Thymus (tissue), 11 donors: ENCODE measurements at regions not wholly inside any gene's neighbourhood (a gene's known extent, or its start where the extent isn't known, plus 50 kb on each side); places are given as distances from the start of the nearest gene placed in this dataset.
"Not testable (repeated sequence)": the region's sequence is repeated elsewhere in the genome, so short reads cannot be mapped to it uniquely, and the experiment has no call there.

Source experiments
- DNase-seq, 9 donors: peaks; one replicate each; pipeline ENCODE4 v3.0.0-alpha.2; 2013; ENCODE audit warnings: low spot score in 9 of 9, low read depth in 6 of 9, missing footprints in 1 of 9
- H3K27ac ChIP-seq, 2 donors: one replicate each; pipeline ENCODE4 v1.5.1; 2013; ENCODE audit warnings: control low read depth in 1 of 2, low read depth in 1 of 2, low read length in 1 of 2, mild to moderate bottlenecking in 1 of 2, moderate library complexity in 1 of 2
- H3K27me3 ChIP-seq, 2 donors: one replicate each; pipeline ENCODE4 v1.5.1; 2013; ENCODE audit warnings: low read length in 1 of 2; ENCODE audit not compliant: control insufficient read depth in 2 of 2, insufficient read depth in 1 of 2
- H3K36me3 ChIP-seq, 2 donors: one replicate each; pipeline ENCODE4 v1.5.1; 2013; ENCODE audit warnings: low read length in 1 of 2, mild to moderate bottlenecking in 1 of 2, moderate library complexity in 1 of 2; ENCODE audit not compliant: control insufficient read depth in 2 of 2, insufficient read depth in 2 of 2
- H3K4me1 ChIP-seq, 2 donors: one replicate each; pipeline ENCODE4 v1.5.1; 2013; ENCODE audit warnings: low read length in 2 of 2; ENCODE audit not compliant: control insufficient read depth in 2 of 2, insufficient read depth in 2 of 2
- H3K4me3 ChIP-seq, 2 donors: one replicate each; pipeline ENCODE4 v1.5.1; 2013; ENCODE audit warnings: low read length in 2 of 2, control low read depth in 1 of 2, mild to moderate bottlenecking in 1 of 2
- H3K9me3 ChIP-seq, 2 donors: one replicate each; pipeline ENCODE4 v1.5.1; 2013; ENCODE audit warnings: low read length in 1 of 2, mild to moderate bottlenecking in 1 of 2; ENCODE audit not compliant: control insufficient read depth in 2 of 2, insufficient read depth in 1 of 2
- WGBS: extraction: QIAGEN DNeasy Blood & Tissue Kit; methylation state at CpG from one replicate; pipeline ENCODE4 v1.1.7; 2013; 5-methylcytosine and 5-hydroxymethylcytosine counted together
- donor health status: healthy.

DNA sequence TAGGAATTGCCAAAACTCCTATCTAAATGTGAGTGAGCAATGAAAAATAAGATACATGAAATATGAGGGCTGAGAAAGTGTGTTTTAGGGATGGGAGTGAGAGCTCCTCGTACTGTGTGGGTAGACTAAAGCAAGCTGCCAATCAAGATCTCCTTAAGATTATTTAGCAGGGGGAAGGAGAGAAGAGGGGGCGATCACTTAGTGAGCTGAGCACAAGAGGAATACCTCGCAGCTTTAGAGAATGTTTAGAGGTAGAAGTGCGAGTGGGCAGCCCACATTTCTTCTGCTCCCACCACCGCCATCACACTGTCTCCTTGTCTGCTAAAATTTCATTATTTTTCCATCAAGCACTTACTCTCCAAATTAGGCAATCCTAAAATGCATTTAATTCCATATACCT lies 312.6 kb downstream of the ALDH8A1 start:
- H3K27me3 ChIP-seq, result no peaks in the 10 kb centered on the region
- H3K36me3 ChIP-seq, result no peaks in the 10 kb centered on the region
- 92% methylated on average over 5 of the region's 5 CpGs for WGBS
- H3K4me1 ChIP-seq, result peaks cover 0 to 15% of the 10 kb centered on the region in 2 donors
- DNase-seq, result no peak
- no peak overlapping the region for H3K27ac ChIP-seq
- H3K4me3 ChIP-seq, result no peak overlapping the region
- H3K9me3 ChIP-seq, result no peaks in the 10 kb centered on the region

DNA sequence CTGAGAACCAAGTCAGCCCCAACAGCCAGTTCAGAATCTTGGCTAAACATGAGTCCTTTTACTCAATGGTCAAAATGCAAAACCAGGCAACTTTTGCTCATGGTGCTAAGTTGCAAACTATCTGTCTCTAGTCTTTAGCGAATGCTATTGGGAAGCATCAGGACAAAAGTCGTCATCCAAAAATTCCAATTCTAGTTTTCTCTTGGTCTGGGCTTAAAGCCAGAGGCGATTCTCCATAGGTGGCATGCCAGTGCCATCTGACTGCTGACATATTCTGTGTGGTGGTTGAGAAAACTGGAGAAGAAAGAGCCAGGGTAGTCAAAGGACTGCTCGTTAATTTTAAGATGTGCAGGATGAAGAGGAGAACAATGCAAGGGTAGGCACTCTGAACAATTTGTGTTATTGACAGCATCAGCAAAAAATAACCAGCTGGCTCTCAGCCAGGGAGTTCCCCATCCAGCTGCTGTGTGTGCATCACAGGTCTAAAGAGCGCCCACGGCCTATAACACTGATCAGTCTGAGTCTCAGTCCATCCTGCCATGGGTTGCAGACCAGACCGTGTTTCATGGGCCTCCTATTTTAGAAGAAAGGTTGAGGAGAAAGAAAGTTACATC lies 313.6 kb downstream of the ALDH8A1 start:
- Histone ChIP-seq H3K36me3 (no peaks in the 10 kb centered on the region), H3K27ac (no peak overlapping the region), H3K4me3 (no peak overlapping the region), H3K4me1 (peaks cover 0 to 15% of the 10 kb centered on the region in 2 donors), H3K27me3 (peaks cover 0 to 2% of the 10 kb centered on the region in 2 donors), H3K9me3 (no peaks in the 10 kb centered on the region)
- 95% methylated on average over 7 of the region's 7 CpGs for WGBS
- DNase-seq, result peak in 1 of 9 donors; percentile 22

DNA sequence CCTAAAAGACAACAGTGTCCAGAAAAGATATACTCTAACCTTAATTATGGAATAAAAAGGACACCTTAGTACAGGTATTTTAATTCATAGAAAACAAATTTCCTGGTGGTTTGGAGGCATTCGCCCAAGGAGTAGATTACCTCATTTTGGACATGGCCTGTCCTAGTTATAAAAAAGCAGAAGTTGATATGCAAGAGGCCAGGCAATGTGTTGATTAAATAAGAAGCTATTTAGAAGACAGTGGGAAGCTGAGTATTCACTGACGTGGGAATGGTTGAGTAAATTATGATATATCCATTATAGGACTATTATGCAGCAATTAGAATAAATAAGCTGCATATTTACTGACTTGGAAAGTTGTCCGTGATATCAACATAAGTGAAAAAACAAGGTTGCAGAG lies 314.9 kb downstream of the ALDH8A1 start:
- H3K9me3 ChIP-seq, result no peaks in the 10 kb centered on the region
- H3K36me3 ChIP-seq, result no peaks in the 10 kb centered on the region
- peaks cover 0 to 13% of the 10 kb centered on the region in 2 donors for H3K4me1 ChIP-seq
- no peak overlapping the region for H3K4me3 ChIP-seq
- WGBS, result 96% methylated on average over 3 of the region's 3 CpGs
- H3K27ac ChIP-seq, result no peak overlapping the region
- peaks cover 0 to 2% of the 10 kb centered on the region in 2 donors for H3K27me3 ChIP-seq
- no peak for DNase-seq

DNA sequence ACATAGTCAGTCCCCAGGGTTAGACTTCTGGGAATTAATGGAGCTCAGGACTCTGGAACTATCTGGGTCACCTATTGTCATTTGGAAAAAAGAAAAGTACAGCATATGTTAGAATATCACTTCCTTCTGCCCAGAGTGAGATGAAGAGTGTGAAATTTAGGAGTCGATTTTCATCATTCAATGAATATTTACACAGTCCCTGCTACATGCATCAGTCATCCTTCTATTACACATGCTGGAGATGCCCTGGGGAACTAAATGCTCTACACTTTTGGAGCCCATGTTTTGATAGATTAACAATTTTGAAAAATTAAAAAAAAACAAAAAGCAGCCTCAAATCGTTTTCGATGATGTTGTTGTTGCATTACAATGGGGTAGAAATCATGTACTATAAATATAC lies 315.4 kb downstream of the ALDH8A1 start:
- 97% methylated on average over 3 of the region's 3 CpGs for WGBS
- H3K9me3 ChIP-seq, result no peaks in the 10 kb centered on the region
- H3K36me3 ChIP-seq, result no peaks in the 10 kb centered on the region
- no peak overlapping the region for H3K27ac ChIP-seq
- no peak for DNase-seq
- H3K27me3 ChIP-seq, result peaks cover 0 to 2% of the 10 kb centered on the region in 2 donors
- H3K4me1 ChIP-seq, result peaks cover 0 to 13% of the 10 kb centered on the region in 2 donors
- H3K4me3 ChIP-seq, result no peak overlapping the region

DNA sequence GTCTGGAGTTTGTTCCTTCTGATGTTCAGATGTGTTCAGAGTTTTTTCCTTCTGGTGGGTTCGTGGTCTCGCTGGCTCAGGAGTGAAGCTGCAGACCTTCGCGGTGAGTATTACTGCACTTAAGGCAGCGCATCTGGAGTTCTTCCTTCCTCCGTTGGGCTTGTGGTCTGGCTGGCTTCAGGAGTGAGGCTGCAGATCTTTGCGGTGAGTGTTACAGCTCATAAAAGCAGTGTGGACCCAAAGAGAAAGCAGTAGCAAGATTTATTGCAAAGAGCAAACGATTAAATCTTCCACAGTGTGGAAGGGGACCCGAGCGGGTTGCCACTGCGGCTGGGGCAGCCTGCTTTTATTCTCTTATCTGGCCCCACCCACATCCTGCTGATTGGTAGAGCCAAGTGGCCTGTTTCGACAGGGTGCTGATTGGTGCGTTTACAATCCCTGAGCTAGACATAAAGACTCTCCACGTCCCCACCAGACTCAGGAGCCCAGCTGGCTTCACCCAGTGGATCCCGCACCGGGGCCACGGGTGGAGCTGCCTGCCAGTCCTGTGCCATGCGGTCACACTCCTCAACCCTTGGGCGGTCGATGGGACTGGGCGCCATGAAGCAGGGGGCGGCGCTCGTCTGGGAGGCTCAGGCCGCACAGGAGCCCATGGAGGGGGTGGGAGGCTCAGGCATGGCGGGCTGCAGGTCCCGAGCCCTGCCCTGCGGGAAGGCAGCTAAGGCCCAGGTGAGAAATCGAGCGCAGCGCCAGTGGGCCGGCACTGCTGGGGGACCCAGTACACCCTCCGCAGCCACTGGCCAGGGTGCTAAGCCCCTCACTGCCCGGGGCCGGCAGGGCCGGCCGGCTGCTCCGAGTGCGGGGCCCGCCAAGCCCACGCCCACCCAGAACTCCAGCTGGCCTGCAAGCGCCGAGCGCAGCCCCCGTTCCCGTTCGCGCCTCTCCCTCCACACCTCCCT lies 315.3 kb upstream of the SGK1 start:
- H3K36me3 ChIP-seq, H3K27ac ChIP-seq, H3K9me3 ChIP-seq, H3K27me3 ChIP-seq, H3K4me3 ChIP-seq: not testable (repeated sequence)
- peaks cover 0 to 13% of the 10 kb centered on the region in 2 donors for H3K4me1 ChIP-seq
- WGBS, result 71% methylated on average over 48 of the region's 48 CpGs
- peak in 7 of 9 donors; percentile 13 to 75 (median 42) for DNase-seq

DNA sequence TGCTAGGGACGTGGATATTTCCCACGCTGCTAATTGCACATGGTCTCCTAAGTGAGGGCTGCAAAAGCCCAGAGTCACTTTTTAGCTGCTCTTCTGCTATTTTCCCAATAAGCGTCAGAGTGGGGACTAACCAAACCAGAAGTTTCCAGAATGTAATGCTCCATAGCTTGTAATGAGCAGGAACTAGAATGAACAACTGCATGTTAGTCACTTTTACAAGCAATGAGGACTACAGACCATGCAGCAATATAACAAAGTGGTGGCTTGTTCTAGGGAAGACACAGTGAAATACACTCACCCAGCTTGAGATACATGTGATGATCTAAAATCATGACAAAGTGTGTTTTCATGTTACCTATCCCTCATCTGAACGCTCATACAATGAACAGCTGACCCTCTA lies 314.1 kb upstream of the SGK1 start:
- no peak overlapping the region for H3K4me3 ChIP-seq
- H3K27ac ChIP-seq, result no peak overlapping the region
- H3K4me1 ChIP-seq, result peaks cover 0 to 13% of the 10 kb centered on the region in 2 donors
- DNase-seq, result peak in 1 of 9 donors; percentile 12
- WGBS, result 97% methylated on average over 4 of the region's 4 CpGs
- H3K36me3 ChIP-seq, result no peaks in the 10 kb centered on the region
- H3K9me3 ChIP-seq, result no peaks in the 10 kb centered on the region
- H3K27me3 ChIP-seq, result peaks cover 0 to 2% of the 10 kb centered on the region in 2 donors

DNA sequence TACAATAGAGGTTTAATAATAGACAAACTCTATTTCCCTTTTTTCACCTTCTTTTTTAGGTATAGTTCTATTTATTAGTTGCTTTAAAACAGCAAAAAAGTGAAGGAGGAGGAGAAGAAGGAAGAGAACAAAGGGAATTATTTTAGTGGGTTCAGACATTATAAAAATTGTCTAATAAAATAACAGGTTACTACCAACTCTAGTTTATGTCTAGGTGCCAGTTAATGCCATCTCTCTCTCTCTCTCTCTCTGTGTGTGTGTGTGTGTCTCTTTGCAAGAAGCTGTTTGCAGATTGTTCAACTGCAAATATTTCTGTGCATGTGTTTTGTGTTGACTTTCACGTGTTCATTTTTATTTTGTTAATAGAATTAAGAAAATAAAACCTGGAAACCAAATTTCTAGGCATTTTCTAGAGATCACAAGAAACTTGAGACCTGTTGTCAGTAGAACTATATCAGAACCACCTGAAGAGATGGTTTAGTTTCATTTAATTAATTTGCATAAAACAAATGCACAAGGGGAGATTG lies 313.5 kb upstream of the SGK1 start:
- Histone ChIP-seq H3K9me3 (no peaks in the 10 kb centered on the region), H3K36me3 (no peaks in the 10 kb centered on the region), H3K27ac (no peak overlapping the region), H3K27me3 (peaks cover 0 to 2% of the 10 kb centered on the region in 2 donors), H3K4me3 (no peak overlapping the region), H3K4me1 (peaks cover 0 to 13% of the 10 kb centered on the region in 2 donors)
- WGBS, result 96% methylated on average over 1 of the region's 1 CpG
- no peak for DNase-seq

DNA sequence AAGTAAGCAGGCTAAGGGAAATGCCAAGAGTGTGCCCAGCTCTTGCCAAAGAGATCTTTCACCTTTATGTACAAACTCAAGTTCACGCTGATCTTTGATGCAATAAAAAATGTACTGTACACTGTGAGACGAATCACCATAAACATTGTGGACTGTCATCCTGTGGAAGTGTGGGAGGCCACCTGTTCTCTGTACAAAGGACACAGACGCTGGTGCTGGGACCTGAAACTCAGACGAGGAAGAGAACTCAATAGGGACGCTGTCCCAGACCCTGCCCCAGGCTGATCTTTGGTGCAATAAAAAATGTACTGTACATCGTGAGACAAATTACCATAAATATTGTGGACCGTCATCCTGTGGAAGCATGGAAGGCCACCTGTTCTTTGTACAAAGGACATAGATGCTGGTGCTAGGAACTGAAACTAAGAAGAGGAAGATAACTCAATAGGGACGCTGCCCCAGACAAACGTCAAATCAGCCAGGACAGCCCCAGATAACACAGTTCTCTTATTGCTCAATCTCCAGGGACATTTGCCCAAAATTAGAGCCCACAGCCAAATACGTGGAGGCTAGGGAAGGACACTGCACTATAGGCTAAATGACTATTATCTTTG lies 312.7 kb upstream of the SGK1 start:
- 30% methylated on average over 10 of the region's 10 CpGs for WGBS
- no peaks in the 10 kb centered on the region for H3K9me3 ChIP-seq
- H3K27ac ChIP-seq, result no peak overlapping the region
- no peak overlapping the region for H3K4me3 ChIP-seq
- peak in 1 of 9 donors; percentile 16 for DNase-seq
- H3K27me3 ChIP-seq, result peaks cover 0 to 2% of the 10 kb centered on the region in 2 donors
- H3K36me3 ChIP-seq, result no peaks in the 10 kb centered on the region
- peaks cover 0 to 8% of the 10 kb centered on the region in 2 donors for H3K4me1 ChIP-seq

DNA sequence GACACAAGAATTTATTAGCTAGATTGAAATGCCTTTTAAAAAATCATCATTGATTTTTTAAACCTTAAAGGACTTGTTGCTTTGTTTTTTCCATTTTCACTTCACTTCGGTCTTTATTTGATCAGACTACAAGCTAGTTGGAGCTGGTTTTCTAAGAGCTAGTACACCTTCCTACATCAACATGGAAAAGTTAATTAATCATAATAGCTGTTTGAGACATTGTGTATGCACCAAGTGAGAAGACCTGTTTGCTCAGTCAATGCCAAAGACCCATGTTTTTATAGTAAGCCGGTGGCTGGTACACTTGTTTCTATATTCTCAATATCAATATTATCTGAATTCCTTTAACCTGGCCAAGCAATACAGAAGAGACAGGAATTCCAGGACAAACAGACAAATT lies 310.2 kb upstream of the SGK1 start:
- Histone ChIP-seq H3K4me3 (no peak overlapping the region), H3K9me3 (no peaks in the 10 kb centered on the region), H3K4me1 (peaks cover 0 to 6% of the 10 kb centered on the region in 2 donors), H3K27ac (no peak overlapping the region), H3K27me3 (peaks cover 0 to 2% of the 10 kb centered on the region in 2 donors), H3K36me3 (no peaks in the 10 kb centered on the region)
- 98% methylated on average over 2 of the region's 2 CpGs for WGBS
- no peak for DNase-seq
